ENCODE measurements at regions not wholly inside any gene's neighbourhood (a gene's known extent, or its start where the extent isn't known, plus 50 kb on each side); places are given as distances from the start of the nearest gene placed in this dataset.

- H3K4me3 Mint-ChIP-seq = no peak overlapping the region
- no peaks in the 10 kb centered on the region for H3K9me3 Mint-ChIP-seq
- H3K27me3 Mint-ChIP-seq (ENCODE audit: low read depth) = no peaks in the 10 kb centered on the region
- no peak for TF ChIP-seq CTCF (IDR thresholded peaks at IDR 0.05; ENCODE audit: unreplicated experiment in 3 of 3)
- H3K36me3 Mint-ChIP-seq (ENCODE audit: low read depth) = no peaks in the 10 kb centered on the region
- H3K4me1 Mint-ChIP-seq = peaks cover 20% of the 10 kb centered on the region
- peak overlapping the region; percentile 80 to 83 (median 83) for H3K27ac Mint-ChIP-seq
Observed at GRCh38 chr5:60183881-60184280, 290.4 kb upstream of the PDE4D start.

GRCh38 chr5:60178101-60178500 lies 284.6 kb upstream of the PDE4D start:
- no peak overlapping the region for H3K4me3 Mint-ChIP-seq
- no peaks in the 10 kb centered on the region for H3K27me3 Mint-ChIP-seq (ENCODE audit: low read depth)
- no peak for TF ChIP-seq CTCF (IDR thresholded peaks at IDR 0.05; ENCODE audit: unreplicated experiment in 3 of 3)
- H3K27ac Mint-ChIP-seq = peak overlapping the region in 1 of 3 experiments; percentile 14
- H3K9me3 Mint-ChIP-seq = peaks cover 22% of the 10 kb centered on the region
- peaks cover 20% of the 10 kb centered on the region for H3K4me1 Mint-ChIP-seq
- H3K36me3 Mint-ChIP-seq (ENCODE audit: low read depth) = no peaks in the 10 kb centered on the region

GRCh38 chr5:60177596-60177995 lies 284.1 kb upstream of the PDE4D start:
- peak overlapping the region in 1 of 3 experiments; percentile 14 for H3K27ac Mint-ChIP-seq
- H3K27me3 Mint-ChIP-seq (ENCODE audit: low read depth) = no peaks in the 10 kb centered on the region
- no peak for TF ChIP-seq CTCF (IDR thresholded peaks at IDR 0.05; ENCODE audit: unreplicated experiment in 3 of 3)

GRCh38 chr5:60173667-60174066 lies 280.1 kb upstream of the PDE4D start:
- H3K9me3 Mint-ChIP-seq = peaks cover 22% of the 10 kb centered on the region
- no peak overlapping the region for H3K27ac Mint-ChIP-seq
- no peak for TF ChIP-seq CTCF (IDR thresholded peaks at IDR 0.05; ENCODE audit: unreplicated experiment in 3 of 3)
- no peak overlapping the region for H3K4me3 Mint-ChIP-seq
- H3K36me3 Mint-ChIP-seq (ENCODE audit: low read depth) = no peaks in the 10 kb centered on the region
- H3K27me3 Mint-ChIP-seq (ENCODE audit: low read depth) = no peaks in the 10 kb centered on the region
- peaks cover 20% of the 10 kb centered on the region for H3K4me1 Mint-ChIP-seq

More at GRCh38 chr5:60177596-60177995, 284.1 kb upstream of the PDE4D start:
- Mint-ChIP-seq H3K9me3 (peaks cover 22% of the 10 kb centered on the region), H3K36me3 (ENCODE audit: low read depth) (no peaks in the 10 kb centered on the region), H3K4me3 (no peak overlapping the region), H3K4me1 (peaks cover 20% of the 10 kb centered on the region)

- H3K9me3 Mint-ChIP-seq = peaks cover 8% of the 10 kb centered on the region
- H3K4me3 Mint-ChIP-seq = no peak overlapping the region
- H3K36me3 Mint-ChIP-seq (ENCODE audit: low read depth) = peaks cover 3% of the 10 kb centered on the region
- H3K27ac Mint-ChIP-seq = no peak overlapping the region
- TF ChIP-seq CTCF (IDR thresholded peaks at IDR 0.05; ENCODE audit: unreplicated experiment in 3 of 3) = no peak
- peaks cover 4% of the 10 kb centered on the region for H3K27me3 Mint-ChIP-seq (ENCODE audit: low read depth)
- no peaks in the 10 kb centered on the region for H3K4me1 Mint-ChIP-seq
Observed at GRCh38 chr5:60163762-60164161, 270.2 kb upstream of the PDE4D start.

GRCh38 chr5:60162441-60162840 lies 268.9 kb upstream of the PDE4D start:
- H3K9me3 Mint-ChIP-seq = peaks cover 1% of the 10 kb centered on the region
- no peak for TF ChIP-seq CTCF (IDR thresholded peaks at IDR 0.05; ENCODE audit: unreplicated experiment in 3 of 3)
- no peaks in the 10 kb centered on the region for H3K4me1 Mint-ChIP-seq
- H3K4me3 Mint-ChIP-seq = no peak overlapping the region
- no peak overlapping the region for H3K27ac Mint-ChIP-seq
- no peaks in the 10 kb centered on the region for H3K36me3 Mint-ChIP-seq (ENCODE audit: low read depth)
- H3K27me3 Mint-ChIP-seq (ENCODE audit: low read depth) = peaks cover 4% of the 10 kb centered on the region
